ENCODE measurements at regions not wholly inside any gene's neighbourhood (a gene's known extent, or its start where the extent isn't known, plus 50 kb on each side); places are given as distances from the start of the nearest gene placed in this dataset.
A peak's percentile ranks its signal among the peaks of the same experiment; 100 is the strongest.

GRCh38 chr11:128082574-128082973 is 504.8 kb downstream of the ETS1 start:
- DNase-seq (ENCODE audit: low spot score), result no peak
- no peaks in the 10 kb centered on the region for H3K36me3 Mint-ChIP-seq (ENCODE audit: low read depth)
- H3K27me3 Mint-ChIP-seq (ENCODE audit: insufficient read depth), result peaks cover 5% of the 10 kb centered on the region
- H3K4me3 Mint-ChIP-seq, result no peak overlapping the region
- H3K9me3 Mint-ChIP-seq, result peaks cover 5% of the 10 kb centered on the region
- intact Hi-C loops (cut with micrococcal nuclease), result no loop called here
- H3K27ac Mint-ChIP-seq, result no peak overlapping the region
- peaks cover 5% of the 10 kb centered on the region for H3K4me1 Mint-ChIP-seq (ENCODE audit: low read depth)

GRCh38 chr11:128069665-128070064 is 517.7 kb downstream of the ETS1 start:
- intact Hi-C loops (cut with micrococcal nuclease), result no loop called here
- Mint-ChIP-seq H3K27me3 (ENCODE audit: insufficient read depth) (peaks cover 6% of the 10 kb centered on the region), H3K4me3 (no peak overlapping the region), H3K27ac (no peak overlapping the region), H3K9me3 (no peaks in the 10 kb centered on the region), H3K4me1 (ENCODE audit: low read depth) (no peaks in the 10 kb centered on the region), H3K36me3 (ENCODE audit: low read depth) (no peaks in the 10 kb centered on the region)
- no peak for DNase-seq (ENCODE audit: low spot score)

- H3K4me1 Mint-ChIP-seq (ENCODE audit: low read depth), result no peaks in the 10 kb centered on the region
- H3K27me3 Mint-ChIP-seq (ENCODE audit: insufficient read depth), result peaks cover 2% of the 10 kb centered on the region
- no peak overlapping the region for H3K4me3 Mint-ChIP-seq
- no peak overlapping the region for H3K27ac Mint-ChIP-seq
- H3K9me3 Mint-ChIP-seq, result peaks cover 5% of the 10 kb centered on the region
- H3K36me3 Mint-ChIP-seq (ENCODE audit: low read depth), result no peaks in the 10 kb centered on the region
- DNase-seq (ENCODE audit: low spot score), result no peak
- intact Hi-C loops (cut with micrococcal nuclease), result no loop called here
Observed at GRCh38 chr11:128067780-128068179, 519.6 kb downstream of the ETS1 start.

GRCh38 chr11:128066399-128066798 is 521.0 kb downstream of the ETS1 start:
- intact Hi-C loops (cut with micrococcal nuclease), result no loop called here
- H3K4me1 Mint-ChIP-seq (ENCODE audit: low read depth), result no peaks in the 10 kb centered on the region
- H3K36me3 Mint-ChIP-seq (ENCODE audit: low read depth), result no peaks in the 10 kb centered on the region
- H3K27me3 Mint-ChIP-seq (ENCODE audit: insufficient read depth), result peaks cover 2% of the 10 kb centered on the region
- no peak overlapping the region for H3K27ac Mint-ChIP-seq
- DNase-seq (ENCODE audit: low spot score), result no peak
- no peak overlapping the region for H3K4me3 Mint-ChIP-seq
- H3K9me3 Mint-ChIP-seq, result peaks cover 5% of the 10 kb centered on the region

- H3K36me3 Mint-ChIP-seq (ENCODE audit: low read depth), result no peaks in the 10 kb centered on the region
- peaks cover 2% of the 10 kb centered on the region for H3K27me3 Mint-ChIP-seq (ENCODE audit: insufficient read depth)
- intact Hi-C loops (cut with micrococcal nuclease), result no loop called here
- no peak for DNase-seq (ENCODE audit: low spot score)
- no peak overlapping the region for H3K4me3 Mint-ChIP-seq
- peaks cover under 1% of the 10 kb centered on the region for H3K4me1 Mint-ChIP-seq (ENCODE audit: low read depth)
- peaks cover 5% of the 10 kb centered on the region for H3K9me3 Mint-ChIP-seq
- H3K27ac Mint-ChIP-seq, result no peak overlapping the region
Observed at GRCh38 chr11:128061281-128061871, 526.0 kb downstream of the ETS1 start.

- DNase-seq (ENCODE audit: low spot score), result no peak
Observed at GRCh38 chr11:128058580-128059208, 528.7 kb downstream of the ETS1 start.

GRCh38 chr11:128057786-128058395 is 529.5 kb downstream of the ETS1 start:
- H3K36me3 Mint-ChIP-seq (ENCODE audit: low read depth), result no peaks in the 10 kb centered on the region
- H3K4me1 Mint-ChIP-seq (ENCODE audit: low read depth), result peaks cover 33% of the 10 kb centered on the region
- H3K9me3 Mint-ChIP-seq, result no peaks in the 10 kb centered on the region
- intact Hi-C loops (cut with micrococcal nuclease), result no loop called here
- no peak for DNase-seq (ENCODE audit: low spot score)
- no peak overlapping the region for H3K4me3 Mint-ChIP-seq
- H3K27me3 Mint-ChIP-seq (ENCODE audit: insufficient read depth), result no peaks in the 10 kb centered on the region
- no peak overlapping the region for H3K27ac Mint-ChIP-seq

More at GRCh38 chr11:128058580-128059208, 528.7 kb downstream of the ETS1 start:
- no peak overlapping the region for H3K27ac Mint-ChIP-seq
- intact Hi-C loops (cut with micrococcal nuclease), result no loop called here
- H3K4me3 Mint-ChIP-seq, result no peak overlapping the region
- H3K36me3 Mint-ChIP-seq (ENCODE audit: low read depth), result no peaks in the 10 kb centered on the region
- no peaks in the 10 kb centered on the region for H3K27me3 Mint-ChIP-seq (ENCODE audit: insufficient read depth)
- H3K9me3 Mint-ChIP-seq, result no peaks in the 10 kb centered on the region
- peaks cover 25% of the 10 kb centered on the region for H3K4me1 Mint-ChIP-seq (ENCODE audit: low read depth)

- intact Hi-C loops (cut with micrococcal nuclease), result no loop called here
- no peak for DNase-seq (ENCODE audit: low spot score)
- H3K9me3 Mint-ChIP-seq, result no peaks in the 10 kb centered on the region
- H3K27me3 Mint-ChIP-seq (ENCODE audit: insufficient read depth), result no peaks in the 10 kb centered on the region
- H3K36me3 Mint-ChIP-seq (ENCODE audit: low read depth), result peaks cover 2% of the 10 kb centered on the region
- H3K27ac Mint-ChIP-seq, result no peak overlapping the region
- no peak overlapping the region for H3K4me3 Mint-ChIP-seq
- H3K4me1 Mint-ChIP-seq (ENCODE audit: low read depth), result peaks cover 49% of the 10 kb centered on the region
Observed at GRCh38 chr11:128055576-128056217, 531.7 kb downstream of the ETS1 start.

GRCh38 chr11:128053981-128054931 is 533.1 kb downstream of the ETS1 start:
- DNase-seq (ENCODE audit: low spot score), result no peak
- peak overlapping the region; percentile 77 for H3K4me3 Mint-ChIP-seq
- H3K36me3 Mint-ChIP-seq (ENCODE audit: low read depth), result peaks cover 2% of the 10 kb centered on the region
- H3K27me3 Mint-ChIP-seq (ENCODE audit: insufficient read depth), result no peaks in the 10 kb centered on the region
- peak overlapping the region; percentile 84 for H3K27ac Mint-ChIP-seq
- no peaks in the 10 kb centered on the region for H3K9me3 Mint-ChIP-seq
- intact Hi-C loops (cut with micrococcal nuclease), result loop anchor here (1.0 kb wide), 1 partner anchor 15 kb away; no protein-coding TSS in a partner anchor
- H3K4me1 Mint-ChIP-seq (ENCODE audit: low read depth), result peaks cover 61% of the 10 kb centered on the region

GRCh38 chr11:128052912-128053641 is 534.3 kb downstream of the ETS1 start:
- Mint-ChIP-seq H3K4me1 (ENCODE audit: low read depth) (peaks cover 66% of the 10 kb centered on the region), H3K9me3 (no peaks in the 10 kb centered on the region), H3K36me3 (ENCODE audit: low read depth) (peaks cover 2% of the 10 kb centered on the region), H3K4me3 (peak overlapping the region; percentile 38), H3K27ac (peak overlapping the region; percentile 77), H3K27me3 (ENCODE audit: insufficient read depth) (no peaks in the 10 kb centered on the region)
- DNase-seq (ENCODE audit: low spot score), result no peak
- intact Hi-C loops (cut with micrococcal nuclease), result loop anchor here (1.0 kb wide), 1 partner anchor 14 kb away; no protein-coding TSS in a partner anchor

- Mint-ChIP-seq H3K9me3 (peaks cover 9% of the 10 kb centered on the region), H3K27ac (no peak overlapping the region), H3K4me1 (ENCODE audit: low read depth) (peaks cover 44% of the 10 kb centered on the region), H3K4me3 (no peak overlapping the region), H3K36me3 (ENCODE audit: low read depth) (peaks cover 3% of the 10 kb centered on the region), H3K27me3 (ENCODE audit: insufficient read depth) (peaks cover 2% of the 10 kb centered on the region)
- no peak for DNase-seq (ENCODE audit: low spot score)
- intact Hi-C loops (cut with micrococcal nuclease), result no loop called here
Observed at GRCh38 chr11:128048121-128048520, 539.2 kb downstream of the ETS1 start.

GRCh38 chr11:128047026-128047425 is 540.3 kb downstream of the ETS1 start:
- Mint-ChIP-seq H3K4me3 (no peak overlapping the region), H3K27ac (no peak overlapping the region), H3K4me1 (ENCODE audit: low read depth) (peaks cover 43% of the 10 kb centered on the region), H3K9me3 (peaks cover 9% of the 10 kb centered on the region), H3K27me3 (ENCODE audit: insufficient read depth) (peaks cover 2% of the 10 kb centered on the region), H3K36me3 (ENCODE audit: low read depth) (peaks cover 3% of the 10 kb centered on the region)
- no peak for DNase-seq (ENCODE audit: low spot score)
- intact Hi-C loops (cut with micrococcal nuclease), result no loop called here

All from activated T-helper 1 cell treated with anti-CD3 and anti-CD28 coated beads, Interleukin-12 subunit alpha, Interleukin-12 subunit beta, Interleukin-2, Interleukin-4 antibody, amounts not matched to agents 30 ng/mL and 10 ng/mL and 1 ng/mL, durations not matched to agents 14 hours and 24 hours and 36 hours (primary cell).